ENCODE measurements at regions not wholly inside any gene's neighbourhood (a gene's known extent, or its start where the extent isn't known, plus 50 kb on each side); places are given as distances from the start of the nearest gene placed in this dataset.

GRCh38 chr11:88404391-88404790 lies 66.9 kb upstream of the CTSC start:
- DNase-seq, result no peak

GRCh38 chr11:88402784-88403183 lies 65.2 kb upstream of the CTSC start:
- DNase-seq, result no peak

DNA sequence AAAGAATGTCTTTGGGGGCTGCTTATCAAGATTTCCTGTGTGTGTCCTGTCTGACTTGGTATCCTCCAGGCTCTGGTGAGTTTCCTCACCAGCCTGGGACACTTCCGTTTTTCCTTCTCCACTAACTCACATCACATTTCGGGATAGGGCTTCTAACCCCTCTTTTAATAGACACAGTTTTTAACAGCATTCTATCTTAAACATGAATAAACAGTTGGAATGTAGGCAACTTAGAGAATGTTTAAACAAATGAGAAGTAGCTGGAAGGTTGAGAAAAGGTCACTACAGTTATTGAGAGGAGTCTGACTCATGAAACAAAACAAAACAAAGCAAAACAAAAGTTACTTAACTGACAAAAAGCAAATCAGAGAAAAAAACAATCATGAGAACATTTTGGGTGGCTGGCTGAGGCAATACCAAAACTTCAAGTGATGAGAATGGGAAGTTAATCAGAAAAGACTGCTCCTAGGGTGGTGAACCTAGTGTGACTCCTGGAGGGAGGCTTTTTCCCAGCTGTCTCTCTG lies 64.7 kb upstream of the CTSC start:
- DNase-seq, result no peak

DNA sequence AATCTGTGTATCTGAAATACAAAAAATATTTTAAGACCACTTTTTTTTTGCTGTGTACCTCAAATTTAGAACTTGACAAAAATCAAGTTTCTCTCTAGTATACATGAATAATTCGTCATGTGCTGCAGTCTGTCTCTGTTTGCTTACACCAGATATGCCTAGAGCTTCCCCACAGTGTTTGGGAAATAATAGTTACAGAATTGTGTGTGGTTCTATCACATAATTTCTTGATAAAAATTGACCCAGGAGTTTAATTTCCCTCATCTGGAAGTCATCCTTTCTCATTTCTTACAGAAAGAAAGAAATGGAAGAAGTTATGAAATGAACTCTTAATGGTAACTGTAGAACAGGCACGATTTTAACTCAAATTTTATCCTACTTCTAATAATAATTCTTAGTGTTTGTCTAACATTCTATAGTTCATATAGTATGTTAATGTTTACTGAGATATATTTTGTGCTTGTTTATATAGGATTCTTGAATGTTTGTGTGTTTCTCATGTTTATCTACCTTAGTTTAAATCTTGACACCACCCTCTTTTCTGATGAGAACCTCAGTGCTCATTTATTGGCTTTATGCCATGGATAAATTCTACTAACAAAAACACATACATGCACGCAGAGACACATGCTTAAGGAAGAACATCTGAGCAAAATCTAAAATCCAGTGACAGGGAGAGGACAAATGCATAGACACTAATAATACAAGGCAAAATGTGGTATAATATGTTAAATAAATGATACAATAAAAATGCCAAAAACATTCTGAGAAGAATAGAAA lies 61.4 kb upstream of the CTSC start:
- DNase-seq, result no peak

DNA sequence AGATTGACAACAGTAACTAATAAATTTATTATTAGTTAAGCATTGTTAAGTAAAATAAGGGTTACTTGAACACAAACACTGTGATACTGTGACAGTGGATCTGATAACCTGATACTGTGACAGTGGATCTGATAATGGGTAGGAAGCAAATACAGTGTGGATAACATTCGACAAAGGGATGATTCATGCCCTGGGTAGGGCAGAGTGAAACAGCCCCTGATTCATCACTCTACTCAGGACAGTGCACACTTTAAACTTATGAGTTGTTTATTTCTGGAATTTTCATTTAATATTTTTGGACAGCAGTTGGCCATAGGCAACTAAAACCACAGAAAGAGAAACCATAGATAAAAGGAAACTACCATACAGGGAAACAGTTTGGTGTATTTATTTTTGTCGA lies 60.8 kb upstream of the CTSC start:
- DNase-seq, result no peak

GRCh38 chr11:88390254-88390653 lies 52.7 kb upstream of the CTSC start:
- DNase-seq, result no peak

GRCh38 chr11:88387957-88388356 lies 50.4 kb upstream of the CTSC start:
- no peak for DNase-seq

Measured in AML-193 (cell line).